C4-2B (cell line): ENCODE measurements at regions not wholly inside any gene's neighbourhood (a gene's known extent, or its start where the extent isn't known, plus 50 kb on each side); places are given as distances from the start of the nearest gene placed in this dataset.

ENCODE experiments used
- ZFX ChIP-seq: fragments of 450-650 bp; IDR thresholded peaks from 2 replicates; pipeline ENCODE4 v1.6.1; 2017
- TF ChIP-seq, protein P1 (sequence below): fragments of 450-650 bp; conservative IDR thresholded peaks from 2 replicates; pipeline ENCODE4 v1.5.1; 2017; ENCODE audit warnings: mild to moderate bottlenecking

DNA sequence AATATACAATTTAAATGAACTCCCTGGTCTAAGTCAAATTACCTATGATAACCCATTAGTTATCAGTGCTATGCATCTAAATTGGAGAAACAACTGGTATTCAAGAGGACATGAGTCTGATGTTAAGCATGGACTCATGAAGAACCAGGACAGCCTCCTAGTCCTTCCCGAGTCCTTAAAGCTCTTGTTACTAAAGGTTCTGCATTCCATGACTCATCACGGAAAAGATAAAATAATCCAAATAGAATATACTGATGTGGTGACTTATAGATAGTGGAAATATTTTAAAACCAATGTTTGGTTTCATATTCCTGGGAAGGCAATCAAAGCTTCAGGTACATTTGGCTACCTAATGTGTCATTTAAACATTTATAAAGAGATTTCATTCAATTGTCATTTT, 117.2 kb upstream of the PMCH start:
- TF ChIP-seq, protein P1, sequence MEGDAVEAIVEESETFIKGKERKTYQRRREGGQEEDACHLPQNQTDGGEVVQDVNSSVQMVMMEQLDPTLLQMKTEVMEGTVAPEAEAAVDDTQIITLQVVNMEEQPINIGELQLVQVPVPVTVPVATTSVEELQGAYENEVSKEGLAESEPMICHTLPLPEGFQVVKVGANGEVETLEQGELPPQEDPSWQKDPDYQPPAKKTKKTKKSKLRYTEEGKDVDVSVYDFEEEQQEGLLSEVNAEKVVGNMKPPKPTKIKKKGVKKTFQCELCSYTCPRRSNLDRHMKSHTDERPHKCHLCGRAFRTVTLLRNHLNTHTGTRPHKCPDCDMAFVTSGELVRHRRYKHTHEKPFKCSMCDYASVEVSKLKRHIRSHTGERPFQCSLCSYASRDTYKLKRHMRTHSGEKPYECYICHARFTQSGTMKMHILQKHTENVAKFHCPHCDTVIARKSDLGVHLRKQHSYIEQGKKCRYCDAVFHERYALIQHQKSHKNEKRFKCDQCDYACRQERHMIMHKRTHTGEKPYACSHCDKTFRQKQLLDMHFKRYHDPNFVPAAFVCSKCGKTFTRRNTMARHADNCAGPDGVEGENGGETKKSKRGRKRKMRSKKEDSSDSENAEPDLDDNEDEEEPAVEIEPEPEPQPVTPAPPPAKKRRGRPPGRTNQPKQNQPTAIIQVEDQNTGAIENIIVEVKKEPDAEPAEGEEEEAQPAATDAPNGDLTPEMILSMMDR, result no peak
- TF ChIP-seq ZFX, result no peak
